T-helper 1 cell treated with Interleukin-12 subunit alpha and Interleukin-12 subunit beta and Interleukin-4 antibody, amounts not matched to agents 30 ng/mL and 1 ng/mL, for 36 hours (primary cell): ENCODE measurements at regions not wholly inside any gene's neighbourhood (a gene's known extent, or its start where the extent isn't known, plus 50 kb on each side); places are given as distances from the start of the nearest gene placed in this dataset.
"Not testable (repeated sequence)": the region's sequence is repeated elsewhere in the genome, so short reads cannot be mapped to it uniquely, and the experiment has no call there.

ENCODE experiments used
- intact Hi-C: fragments of 100-400 bp; cut with micrococcal nuclease; formaldehyde crosslinking; loops from one replicate; pipeline ENCODE4 v1.15.1; 2024

- intact Hi-C loops: no loop called here
These were observed 546.2 kb downstream of the SLITRK5 start for GRCh38 chr13:88217372-88217771.

GRCh38 chr13:88217883-88218282 lies 546.7 kb downstream of the SLITRK5 start:
- intact Hi-C loops: no loop called here

DNA sequence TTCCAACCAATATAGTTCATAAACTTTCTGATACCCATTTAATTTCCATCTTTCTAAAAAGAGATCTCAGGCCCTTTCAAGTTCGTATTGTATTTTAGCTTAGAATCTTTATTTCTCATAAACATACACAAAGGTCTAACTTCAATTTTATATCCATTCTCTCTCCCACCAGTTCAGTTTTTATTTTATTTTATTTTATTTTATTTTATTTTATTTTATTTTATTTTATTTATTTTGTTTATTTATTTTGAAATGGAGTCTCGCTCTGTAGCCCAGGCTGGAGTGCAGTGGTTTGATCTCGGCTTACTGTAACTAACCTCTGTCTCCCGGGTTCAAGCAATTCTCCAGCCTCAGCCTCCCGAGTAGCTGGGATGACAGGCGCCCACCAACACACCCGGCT lies 552.8 kb downstream of the SLITRK5 start:
- intact Hi-C loops: no loop called here

- intact Hi-C loops: no loop called here
These were observed 564.3 kb downstream of the SLITRK5 start for GRCh38 chr13:88235441-88235840.

DNA sequence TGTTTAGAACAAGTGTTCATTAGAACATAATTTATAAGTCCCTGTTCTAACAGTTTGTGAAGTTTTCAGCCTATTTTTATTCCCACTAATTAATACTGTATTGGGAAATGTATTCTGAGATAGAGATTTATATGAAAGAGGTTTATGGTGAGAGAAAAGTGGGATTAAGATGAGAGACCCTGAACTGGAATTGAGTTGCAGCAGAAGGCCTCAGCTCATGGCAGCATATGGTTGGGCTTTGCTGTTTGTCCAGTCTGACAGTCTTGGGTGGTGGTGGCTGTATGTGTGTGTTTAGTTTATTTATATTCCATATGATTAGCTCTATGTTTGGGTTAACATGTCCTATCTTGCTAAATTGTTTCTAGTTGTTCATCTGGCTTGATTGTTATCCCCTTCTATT lies 575.1 kb downstream of the SLITRK5 start:
- intact Hi-C loops: no loop called here

DNA sequence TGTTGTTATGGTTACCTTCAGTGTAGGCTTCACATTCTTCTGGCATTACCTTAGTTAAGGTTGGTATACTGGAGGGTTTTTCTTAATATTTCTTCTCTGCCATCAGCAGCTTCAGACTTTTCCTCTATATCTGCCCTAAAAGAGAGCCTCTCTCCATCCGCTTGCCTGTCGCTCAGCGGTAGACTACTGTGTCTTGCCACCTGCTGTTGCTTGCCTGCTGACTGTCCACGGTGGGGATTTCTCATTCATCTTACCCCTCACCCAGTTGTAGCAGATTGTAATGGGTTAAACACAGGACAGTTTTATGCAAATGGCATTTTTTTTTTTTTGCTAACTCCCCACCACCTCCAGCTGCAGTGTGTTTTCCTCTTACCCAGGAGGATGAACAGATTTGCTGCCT lies 577.2 kb downstream of the SLITRK5 start:
- intact Hi-C loops: no loop called here

DNA sequence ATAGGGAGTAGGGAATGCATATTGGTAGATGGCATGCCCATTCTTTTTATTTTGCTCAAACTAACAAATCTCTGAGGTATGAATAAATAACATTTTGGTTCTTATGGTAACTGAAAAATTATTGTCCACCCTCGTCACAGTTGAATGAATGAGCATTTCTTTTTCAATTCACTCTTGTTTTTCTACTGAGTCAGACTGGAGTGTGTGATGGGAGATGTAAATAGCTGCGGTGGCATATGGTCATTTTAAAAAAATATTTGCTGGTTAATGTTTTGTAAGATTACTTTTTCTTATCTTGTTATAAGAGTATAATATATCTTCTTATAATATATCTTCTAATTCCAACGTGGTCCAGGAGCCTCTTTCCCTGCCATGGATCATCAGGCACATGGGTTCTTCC lies 586.5 kb downstream of the SLITRK5 start:
- intact Hi-C loops: no loop called here

DNA sequence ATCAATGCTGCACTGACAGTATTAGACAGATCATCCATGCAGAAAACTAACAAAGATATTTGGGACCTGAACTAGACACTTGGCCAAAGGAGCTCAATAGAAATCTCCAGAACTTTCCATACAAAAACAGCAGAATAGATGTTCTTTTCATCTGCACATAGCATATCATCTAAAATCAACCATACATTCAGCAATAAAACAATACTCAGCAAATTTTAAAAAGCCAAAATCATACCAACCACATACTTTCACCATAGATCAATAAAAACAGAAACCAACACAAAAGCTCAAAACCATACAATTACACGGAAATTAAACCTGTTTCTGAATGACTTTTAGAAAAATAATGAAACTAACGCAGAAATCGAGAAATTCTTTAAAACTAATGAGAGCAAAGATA lies 592.6 kb downstream of the SLITRK5 start:
- intact Hi-C loops: no loop called here

DNA sequence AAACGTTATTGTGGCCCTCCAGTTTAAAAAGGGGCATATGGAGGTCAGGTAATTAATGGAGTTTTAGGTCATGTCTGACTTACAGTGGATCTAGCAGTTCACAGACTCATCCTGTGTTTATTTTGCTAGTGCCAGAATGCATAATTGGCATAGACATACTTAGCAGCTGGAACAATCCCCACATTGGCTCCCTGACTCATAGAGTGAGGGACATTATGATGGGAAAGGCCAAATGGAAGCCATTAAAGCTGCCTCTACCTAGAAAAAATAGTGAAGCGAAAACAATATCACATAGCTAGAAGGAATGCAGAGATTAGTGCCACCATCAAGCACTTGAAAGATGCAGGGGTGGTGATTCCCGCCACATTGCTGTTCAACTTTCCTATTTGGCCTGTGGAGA lies 610.7 kb downstream of the SLITRK5 start:
- intact Hi-C loops: no loop called here

DNA sequence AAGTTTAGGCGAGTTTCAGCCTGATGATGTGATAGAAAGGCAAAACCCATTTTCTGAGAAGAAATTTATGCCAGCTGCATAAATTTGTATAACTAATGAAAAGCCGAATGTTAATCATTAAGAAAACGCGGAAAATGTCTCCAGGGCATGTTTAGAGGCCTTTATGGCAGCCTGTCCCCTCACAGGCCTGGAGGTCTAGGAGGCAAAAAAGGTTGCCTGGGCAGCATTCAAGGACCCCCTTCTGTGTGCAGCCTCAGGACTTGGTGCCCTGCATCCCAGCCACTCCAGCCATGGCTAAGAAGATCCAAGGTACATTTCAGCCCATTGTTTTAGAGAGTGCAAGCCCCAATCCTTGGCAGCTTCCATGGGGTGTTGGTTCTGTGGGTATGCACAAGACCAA lies 614.2 kb downstream of the SLITRK5 start:
- intact Hi-C loops: no loop called here

DNA sequence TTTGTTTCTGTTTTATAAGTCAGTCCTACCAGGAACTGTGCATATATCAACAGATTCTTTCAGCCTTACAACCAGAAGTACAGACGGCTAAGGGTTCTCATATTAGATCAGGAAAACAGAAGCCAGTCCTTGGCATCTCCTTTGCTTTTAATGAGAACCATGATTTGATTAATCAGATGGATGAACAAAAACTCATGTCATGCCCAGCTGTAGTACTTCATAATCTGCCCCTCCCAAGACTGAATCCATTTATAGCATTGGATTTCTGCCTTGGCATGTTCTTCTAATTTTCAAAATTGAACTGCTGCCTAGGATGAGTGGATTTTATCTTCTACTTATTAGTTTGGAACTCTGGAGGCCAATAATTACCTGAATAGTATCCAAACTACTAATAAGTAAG lies 617.2 kb downstream of the SLITRK5 start:
- intact Hi-C loops: no loop called here

DNA sequence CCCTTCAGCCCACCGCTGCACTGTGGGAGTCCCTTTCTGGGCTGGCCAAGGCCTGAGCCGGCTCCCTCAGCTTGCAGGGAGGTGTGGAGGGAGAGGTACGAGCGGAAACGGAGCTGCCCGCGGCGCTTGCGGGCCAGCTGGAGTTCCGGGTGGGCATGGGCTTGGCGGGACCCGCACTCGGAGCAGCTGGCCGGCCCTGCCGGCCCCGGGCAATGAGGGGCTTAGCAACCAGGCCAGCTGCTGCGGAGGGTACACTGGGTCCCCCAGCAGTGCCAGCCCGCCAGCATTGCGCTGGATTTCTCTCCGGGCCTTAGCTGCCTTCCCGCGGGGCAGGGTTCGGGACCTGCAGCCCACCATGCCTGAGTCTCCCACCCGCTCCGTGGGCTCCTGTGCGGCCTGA lies 620.6 kb downstream of the SLITRK5 start:
- intact Hi-C loops: not testable (repeated sequence)

GRCh38 chr13:88294368-88294767 lies 623.2 kb downstream of the SLITRK5 start:
- intact Hi-C loops: no loop called here

DNA sequence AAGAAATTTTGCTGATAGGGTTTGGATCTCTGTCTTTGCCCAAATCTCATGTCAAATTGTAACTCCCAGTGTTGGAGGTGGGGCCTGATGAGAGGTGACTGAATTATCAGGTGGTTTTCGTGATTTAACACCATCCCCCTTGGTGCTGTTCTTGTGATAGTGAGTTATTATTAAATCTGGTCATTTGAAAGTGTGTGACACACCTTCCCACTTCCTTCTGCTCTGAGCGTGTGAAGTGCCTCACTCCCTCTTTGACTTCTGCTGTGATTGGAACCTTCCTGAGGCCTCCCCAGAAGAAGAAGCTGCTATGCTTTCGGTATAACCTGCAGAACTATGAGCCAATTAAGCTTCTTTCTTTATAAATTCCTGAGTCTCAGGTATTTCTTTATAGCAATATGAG lies 632.0 kb downstream of the SLITRK5 start:
- intact Hi-C loops: no loop called here

DNA sequence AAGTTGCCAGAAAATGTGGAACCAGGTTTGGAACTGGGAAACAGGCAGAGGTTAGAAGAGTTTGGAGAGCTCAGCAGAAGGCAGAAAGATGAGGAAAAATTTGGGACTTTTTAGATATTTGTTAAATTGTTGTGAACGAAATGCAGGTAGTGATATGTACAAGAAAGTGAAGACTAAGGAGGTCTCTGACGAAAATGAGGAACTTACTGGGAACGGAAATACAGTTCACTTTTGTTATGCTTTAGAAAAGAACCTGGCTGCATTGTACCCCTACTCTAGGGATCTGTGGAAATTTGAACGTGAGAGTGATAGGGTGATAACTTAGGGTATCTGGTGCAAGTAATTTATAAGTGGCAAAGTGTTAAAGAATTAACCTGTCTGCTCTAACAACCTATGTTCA lies 632.4 kb downstream of the SLITRK5 start:
- intact Hi-C loops: no loop called here

DNA sequence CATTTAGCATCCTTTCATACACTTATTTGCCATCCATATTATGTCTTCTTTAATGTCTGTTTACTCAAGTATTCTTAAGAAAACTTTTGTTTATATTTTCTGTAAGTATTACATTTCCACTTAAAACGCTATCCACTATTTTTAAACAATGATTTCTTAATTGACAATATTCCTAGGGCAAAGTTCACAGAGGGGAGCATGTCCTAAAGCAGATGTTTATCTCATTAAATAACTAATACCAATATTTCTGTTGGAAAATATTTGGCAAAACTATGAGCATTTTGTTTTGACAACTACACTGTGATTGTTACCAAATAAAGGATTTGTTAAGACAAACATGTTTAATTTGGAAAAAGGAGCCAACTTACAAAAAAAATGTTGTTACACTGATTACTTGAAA lies 643.3 kb downstream of the SLITRK5 start:
- intact Hi-C loops: no loop called here

- intact Hi-C loops: no loop called here
These were observed 657.9 kb downstream of the SLITRK5 start for GRCh38 chr13:88329066-88329465.

- intact Hi-C loops: no loop called here
These were observed 668.1 kb downstream of the SLITRK5 start for GRCh38 chr13:88339271-88339741.

DNA sequence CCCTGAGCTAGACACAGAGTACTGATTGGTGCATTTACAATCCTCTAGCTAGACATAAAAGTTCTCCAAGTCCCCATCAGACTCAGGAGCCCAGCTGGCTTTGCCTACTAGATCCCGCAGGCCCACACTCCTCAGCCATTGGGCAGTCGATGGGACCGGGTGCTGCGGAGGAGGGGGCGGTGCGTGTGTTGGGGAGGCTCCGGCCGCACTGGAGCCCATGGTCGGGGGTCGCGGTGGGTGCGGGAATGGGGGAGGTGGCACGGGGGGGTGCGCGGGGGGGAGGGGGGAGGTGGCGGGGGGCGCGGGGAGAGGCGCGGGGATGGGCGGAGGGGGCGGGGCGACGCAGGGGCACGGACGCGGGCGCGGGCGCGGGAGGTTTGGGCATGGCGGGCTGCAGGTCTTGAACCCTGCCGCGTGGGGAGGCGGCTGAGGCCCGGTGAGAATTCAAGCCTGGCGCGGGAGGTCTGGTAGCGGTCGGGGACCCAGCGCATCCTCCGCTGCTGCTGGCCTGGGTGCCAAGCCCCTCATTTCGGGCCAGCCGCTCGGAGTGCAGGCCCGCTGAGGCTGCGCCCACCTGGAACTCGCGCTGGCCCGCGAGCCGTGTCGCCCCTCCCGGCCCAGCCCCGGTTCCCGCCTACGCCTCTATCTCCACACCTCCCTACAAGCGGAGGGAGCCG lies 674.1 kb downstream of the SLITRK5 start:
- intact Hi-C loops: no loop called here

DNA sequence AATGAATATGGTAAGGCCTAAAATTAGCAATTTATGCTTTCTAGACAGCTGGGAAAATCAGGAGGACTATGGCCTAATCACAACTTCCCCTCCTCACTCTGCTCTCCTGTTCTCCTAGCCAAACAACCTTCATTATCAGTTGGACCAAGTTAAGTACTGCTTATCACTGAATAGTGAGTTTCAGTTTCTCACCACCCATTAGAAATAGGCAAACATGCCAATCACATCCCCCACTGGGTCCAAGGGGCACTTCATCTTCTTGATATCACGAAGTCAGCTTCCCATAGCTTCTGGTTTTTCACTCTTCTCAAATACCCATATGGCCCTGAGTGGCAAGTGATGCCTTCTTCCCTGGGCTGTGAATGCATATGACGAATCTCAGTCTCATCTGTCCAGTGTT lies 689.6 kb downstream of the SLITRK5 start:
- intact Hi-C loops: no loop called here

DNA sequence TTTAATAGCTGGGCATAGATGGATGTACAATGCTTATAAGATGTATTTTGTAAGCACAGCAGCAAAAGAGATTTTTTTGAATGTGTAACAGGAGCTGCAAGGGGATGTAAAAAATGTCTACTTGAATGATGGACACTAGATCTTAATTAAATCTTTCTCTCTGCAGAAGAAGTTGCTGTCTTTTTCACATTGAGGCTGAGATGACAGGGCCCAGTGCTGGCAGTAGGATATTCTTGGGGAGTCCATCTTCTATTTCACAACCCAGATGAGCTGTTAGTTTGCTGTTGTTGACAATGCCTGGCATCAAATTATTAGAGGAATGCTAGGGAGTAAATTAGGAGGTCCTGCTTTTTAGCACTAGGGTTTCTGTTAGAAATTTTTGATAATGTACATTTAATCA lies 698.7 kb downstream of the SLITRK5 start:
- intact Hi-C loops: no loop called here

DNA sequence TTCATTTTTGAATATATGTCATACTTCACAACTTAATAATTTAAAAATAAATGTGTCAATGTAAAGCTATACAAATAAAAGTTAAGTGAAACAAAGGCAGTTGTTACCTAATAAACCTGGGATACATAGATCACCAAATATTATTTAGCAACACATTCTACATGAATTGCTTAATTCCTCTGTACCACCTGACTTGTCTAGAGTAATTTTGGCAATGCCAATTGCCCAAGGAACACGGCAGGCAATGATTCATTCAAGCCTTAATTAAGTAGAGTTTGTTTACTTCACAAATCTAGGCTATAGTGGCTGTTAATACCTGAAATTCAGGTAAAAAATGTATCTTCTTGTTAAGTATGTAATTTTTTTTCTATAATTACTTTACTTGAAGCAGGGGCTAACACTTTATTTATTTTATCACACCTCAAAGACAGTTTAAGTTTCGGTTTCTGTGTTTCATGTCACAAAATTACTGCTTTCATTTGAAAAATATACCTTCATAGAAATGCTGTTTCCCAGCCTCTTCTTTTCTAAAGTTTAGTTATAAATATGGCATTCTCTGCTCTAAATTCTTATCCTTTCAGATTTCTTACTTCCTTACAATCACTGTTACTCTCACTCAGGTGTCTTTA lies 705.7 kb downstream of the SLITRK5 start:
- intact Hi-C loops: no loop called here

GRCh38 chr13:88377852-88378251 lies 706.7 kb downstream of the SLITRK5 start:
- intact Hi-C loops: no loop called here
